ENCODE measurements at regions not wholly inside any gene's neighbourhood (a gene's known extent, or its start where the extent isn't known, plus 50 kb on each side); places are given as distances from the start of the nearest gene placed in this dataset.

DNA sequence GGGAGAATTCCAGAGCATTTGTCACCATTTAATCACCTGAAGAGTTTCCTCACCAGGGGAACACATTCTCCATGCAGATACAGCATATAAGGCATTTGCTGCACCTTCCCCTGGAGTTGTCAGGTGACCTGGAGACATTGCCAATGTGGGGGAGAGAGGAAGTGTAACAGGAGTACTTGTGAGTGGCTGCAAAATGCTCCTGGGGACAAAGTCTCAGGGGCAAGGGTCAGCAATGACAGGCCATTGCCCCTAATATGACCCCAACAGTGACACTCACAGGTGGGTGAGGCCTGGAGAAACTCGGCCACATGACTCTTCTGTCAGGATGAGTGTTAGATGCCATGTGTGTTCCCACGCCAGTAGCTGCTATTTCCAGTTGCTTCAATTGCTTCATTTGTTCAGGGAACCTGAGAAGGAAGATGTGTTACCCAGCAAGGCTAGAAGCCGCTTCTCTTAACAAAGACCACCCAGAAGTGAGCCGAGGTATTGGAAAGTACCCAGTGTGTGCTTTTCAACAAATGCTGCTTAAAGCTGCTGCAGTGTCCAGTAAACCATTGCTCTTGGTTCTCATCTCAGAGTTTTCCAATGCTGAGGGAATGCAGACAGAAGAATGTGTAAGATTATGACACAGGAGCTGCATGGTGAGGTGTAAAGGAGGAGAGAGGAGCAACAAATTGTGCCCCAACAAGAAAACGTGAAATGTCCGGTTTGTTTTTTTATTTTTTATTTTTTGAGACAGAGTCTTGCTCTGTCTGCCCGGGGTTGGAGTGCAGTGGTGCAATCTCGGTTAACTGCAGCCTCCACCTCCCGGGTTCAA lies 128.2 kb upstream of the SLC44A1 start:
- H3K27me3 ChIP-seq (ENCODE audit: insufficient read depth, low read depth, low read length): no peaks in the 10 kb centered on the region
- H3K4me2 ChIP-seq (ENCODE audit: low read length): no peak overlapping the region
- H3K9me3 ChIP-seq (ENCODE audit: low read length): no peaks in the 10 kb centered on the region
- H4K20me1 ChIP-seq (ENCODE audit: insufficient read depth): no peaks in the 10 kb centered on the region
- H3K27ac ChIP-seq (ENCODE audit: low read length): no peak overlapping the region
- no peaks in the 10 kb centered on the region for H3K9me2 ChIP-seq (ENCODE audit: insufficient read depth, low read length)
- H3F3A ChIP-seq (ENCODE audit: insufficient read depth, low read length, poor library complexity, severe bottlenecking): no peaks in the 10 kb centered on the region
- TF ChIP-seq POLR2AphosphoS5 (IDR thresholded peaks at IDR 0.05): no peak
- TF ChIP-seq, protein P1, sequence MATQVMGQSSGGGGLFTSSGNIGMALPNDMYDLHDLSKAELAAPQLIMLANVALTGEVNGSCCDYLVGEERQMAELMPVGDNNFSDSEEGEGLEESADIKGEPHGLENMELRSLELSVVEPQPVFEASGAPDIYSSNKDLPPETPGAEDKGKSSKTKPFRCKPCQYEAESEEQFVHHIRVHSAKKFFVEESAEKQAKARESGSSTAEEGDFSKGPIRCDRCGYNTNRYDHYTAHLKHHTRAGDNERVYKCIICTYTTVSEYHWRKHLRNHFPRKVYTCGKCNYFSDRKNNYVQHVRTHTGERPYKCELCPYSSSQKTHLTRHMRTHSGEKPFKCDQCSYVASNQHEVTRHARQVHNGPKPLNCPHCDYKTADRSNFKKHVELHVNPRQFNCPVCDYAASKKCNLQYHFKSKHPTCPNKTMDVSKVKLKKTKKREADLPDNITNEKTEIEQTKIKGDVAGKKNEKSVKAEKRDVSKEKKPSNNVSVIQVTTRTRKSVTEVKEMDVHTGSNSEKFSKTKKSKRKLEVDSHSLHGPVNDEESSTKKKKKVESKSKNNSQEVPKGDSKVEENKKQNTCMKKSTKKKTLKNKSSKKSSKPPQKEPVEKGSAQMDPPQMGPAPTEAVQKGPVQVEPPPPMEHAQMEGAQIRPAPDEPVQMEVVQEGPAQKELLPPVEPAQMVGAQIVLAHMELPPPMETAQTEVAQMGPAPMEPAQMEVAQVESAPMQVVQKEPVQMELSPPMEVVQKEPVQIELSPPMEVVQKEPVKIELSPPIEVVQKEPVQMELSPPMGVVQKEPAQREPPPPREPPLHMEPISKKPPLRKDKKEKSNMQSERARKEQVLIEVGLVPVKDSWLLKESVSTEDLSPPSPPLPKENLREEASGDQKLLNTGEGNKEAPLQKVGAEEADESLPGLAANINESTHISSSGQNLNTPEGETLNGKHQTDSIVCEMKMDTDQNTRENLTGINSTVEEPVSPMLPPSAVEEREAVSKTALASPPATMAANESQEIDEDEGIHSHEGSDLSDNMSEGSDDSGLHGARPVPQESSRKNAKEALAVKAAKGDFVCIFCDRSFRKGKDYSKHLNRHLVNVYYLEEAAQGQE (IDR thresholded peaks at IDR 0.05; ENCODE audit: borderline replicate concordance): no peak
- TF ChIP-seq, protein P2, sequence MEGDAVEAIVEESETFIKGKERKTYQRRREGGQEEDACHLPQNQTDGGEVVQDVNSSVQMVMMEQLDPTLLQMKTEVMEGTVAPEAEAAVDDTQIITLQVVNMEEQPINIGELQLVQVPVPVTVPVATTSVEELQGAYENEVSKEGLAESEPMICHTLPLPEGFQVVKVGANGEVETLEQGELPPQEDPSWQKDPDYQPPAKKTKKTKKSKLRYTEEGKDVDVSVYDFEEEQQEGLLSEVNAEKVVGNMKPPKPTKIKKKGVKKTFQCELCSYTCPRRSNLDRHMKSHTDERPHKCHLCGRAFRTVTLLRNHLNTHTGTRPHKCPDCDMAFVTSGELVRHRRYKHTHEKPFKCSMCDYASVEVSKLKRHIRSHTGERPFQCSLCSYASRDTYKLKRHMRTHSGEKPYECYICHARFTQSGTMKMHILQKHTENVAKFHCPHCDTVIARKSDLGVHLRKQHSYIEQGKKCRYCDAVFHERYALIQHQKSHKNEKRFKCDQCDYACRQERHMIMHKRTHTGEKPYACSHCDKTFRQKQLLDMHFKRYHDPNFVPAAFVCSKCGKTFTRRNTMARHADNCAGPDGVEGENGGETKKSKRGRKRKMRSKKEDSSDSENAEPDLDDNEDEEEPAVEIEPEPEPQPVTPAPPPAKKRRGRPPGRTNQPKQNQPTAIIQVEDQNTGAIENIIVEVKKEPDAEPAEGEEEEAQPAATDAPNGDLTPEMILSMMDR (IDR thresholded peaks at IDR 0.05; ENCODE audit: poor library complexity, severe bottlenecking): no peak
- H3K79me2 ChIP-seq (replicated peaks; ENCODE audit: insufficient read depth, low read length): no peaks in the 10 kb centered on the region
- H2AFZ ChIP-seq (ENCODE audit: low read depth, low read length): no peak overlapping the region
- no peak overlapping the region for H3K4me3 ChIP-seq (ENCODE audit: low read length)
- no peak overlapping the region for H3K9ac ChIP-seq (ENCODE audit: low read length)
- no peaks in the 10 kb centered on the region for H3K36me3 ChIP-seq (ENCODE audit: insufficient read depth, low read length)

DNA sequence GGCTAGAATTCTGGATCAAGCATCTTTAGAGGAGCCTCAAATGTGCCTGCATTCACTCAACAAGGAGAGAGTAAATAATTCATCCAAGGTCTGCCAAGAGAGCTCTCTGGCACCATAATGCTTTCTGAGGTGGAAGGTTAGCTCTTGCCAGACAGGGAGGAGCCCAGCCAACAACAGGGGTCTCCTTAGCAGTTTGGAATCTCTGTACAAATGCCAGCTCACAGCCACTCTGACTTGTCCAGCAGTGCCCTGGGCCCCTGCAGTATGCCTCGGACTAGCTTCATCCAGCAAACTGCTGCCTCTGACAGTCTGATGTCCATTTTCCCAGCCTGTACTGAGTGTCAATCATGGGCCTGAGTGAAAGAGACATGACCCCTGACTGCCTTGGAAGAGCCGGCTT lies 127.2 kb upstream of the SLC44A1 start:
- Histone ChIP-seq H4K20me1 (ENCODE audit: insufficient read depth) (no peaks in the 10 kb centered on the region), H3K9me3 (ENCODE audit: low read length) (no peaks in the 10 kb centered on the region), H3K4me2 (ENCODE audit: low read length) (no peak overlapping the region), H3K9me2 (ENCODE audit: insufficient read depth, low read length) (no peaks in the 10 kb centered on the region), H3K27ac (ENCODE audit: low read length) (no peak overlapping the region), H3K36me3 (ENCODE audit: insufficient read depth, low read length) (no peaks in the 10 kb centered on the region), H3K9ac (ENCODE audit: low read length) (no peak overlapping the region), H2AFZ (ENCODE audit: low read depth, low read length) (no peak overlapping the region), H3K79me2 (replicated peaks; ENCODE audit: insufficient read depth, low read length) (no peaks in the 10 kb centered on the region), H3K27me3 (ENCODE audit: insufficient read depth, low read depth, low read length) (no peaks in the 10 kb centered on the region), H3F3A (ENCODE audit: insufficient read depth, low read length, poor library complexity, severe bottlenecking) (no peaks in the 10 kb centered on the region), H3K4me3 (ENCODE audit: low read length) (no peak overlapping the region)
- no peak for TF ChIP-seq EZH2 (IDR thresholded peaks at IDR 0.05; ENCODE audit: borderline replicate concordance, insufficient read depth, low read length, poor library complexity, severe bottlenecking)
- no peak for TF ChIP-seq RAD21 (conservative IDR thresholded peaks at IDR 0.05)
- TF ChIP-seq MXI1 (conservative IDR thresholded peaks at IDR 0.05; ENCODE audit: poor library complexity, severe bottlenecking): no peak

GRCh38 chr9:105118636-105119035 lies 125.8 kb upstream of the SLC44A1 start:
- H2AFZ ChIP-seq (ENCODE audit: low read depth, low read length): no peak overlapping the region
- no peak overlapping the region for H3K27ac ChIP-seq (ENCODE audit: low read length)
- no peaks in the 10 kb centered on the region for H4K20me1 ChIP-seq (ENCODE audit: insufficient read depth)
- H3K27me3 ChIP-seq (ENCODE audit: insufficient read depth, low read depth, low read length): no peaks in the 10 kb centered on the region
- H3K36me3 ChIP-seq (ENCODE audit: insufficient read depth, low read length): no peaks in the 10 kb centered on the region
- H3K9ac ChIP-seq (ENCODE audit: low read length): no peak overlapping the region
- no peaks in the 10 kb centered on the region for H3K79me2 ChIP-seq (replicated peaks; ENCODE audit: insufficient read depth, low read length)
- no peaks in the 10 kb centered on the region for H3K9me3 ChIP-seq (ENCODE audit: low read length)
- no peak overlapping the region for H3K4me3 ChIP-seq (ENCODE audit: low read length)
- no peaks in the 10 kb centered on the region for H3F3A ChIP-seq (ENCODE audit: insufficient read depth, low read length, poor library complexity, severe bottlenecking)
- H3K9me2 ChIP-seq (ENCODE audit: insufficient read depth, low read length): no peaks in the 10 kb centered on the region
- TF ChIP-seq TAF1 (IDR thresholded peaks at IDR 0.05; ENCODE audit: low read depth) (no peak), POLR2AphosphoS5 (IDR thresholded peaks at IDR 0.05) (no peak), EZH2 (IDR thresholded peaks at IDR 0.05; ENCODE audit: borderline replicate concordance, insufficient read depth, low read length, poor library complexity, severe bottlenecking) (no peak), MXI1 (conservative IDR thresholded peaks at IDR 0.05; ENCODE audit: poor library complexity, severe bottlenecking) (no peak), SMC3 (conservative IDR thresholded peaks at IDR 0.05; ENCODE audit: poor library complexity) (no peak), EP300 (conservative IDR thresholded peaks at IDR 0.05; ENCODE audit: poor library complexity, severe bottlenecking) (no peak), RAD21 (conservative IDR thresholded peaks at IDR 0.05) (no peak)
- TF ChIP-seq, protein P2 (IDR thresholded peaks at IDR 0.05; ENCODE audit: poor library complexity, severe bottlenecking): no peak
- TF ChIP-seq, protein P1 (IDR thresholded peaks at IDR 0.05; ENCODE audit: borderline replicate concordance): no peak
- H3K4me2 ChIP-seq (ENCODE audit: low read length): no peak overlapping the region
